WERI-Rb-1 (cell line): ENCODE measurements at regions not wholly inside any gene's neighbourhood (a gene's known extent, or its start where the extent isn't known, plus 50 kb on each side); places are given as distances from the start of the nearest gene placed in this dataset.
A peak's percentile ranks its signal among the peaks of the same experiment; 100 is the strongest.

Experiments
- DNase-seq: peaks from one replicate; pipeline ENCODE4 v3.0.0-alpha.2; 2020
- H3K27ac ChIP-seq: fragments of 250-450 bp; sonication (Bioruptor Pico); 2 replicates; pipeline ENCODE4 v1.5.1; 2020; ENCODE audit warnings: mild to moderate bottlenecking, moderate library complexity
- H3K27me3 ChIP-seq: fragments of 250-450 bp; sonication (Bioruptor Pico); 2 replicates; pipeline ENCODE4 v1.5.1; 2021; ENCODE audit warnings: mild to moderate bottlenecking, low read depth, moderate library complexity; ENCODE audit not compliant: insufficient read depth, severe bottlenecking
- H3K36me3 ChIP-seq: fragments of 250-450 bp; sonication (Bioruptor Pico); 2 replicates; pipeline ENCODE4 v1.5.1; 2020; ENCODE audit warnings: mild to moderate bottlenecking, moderate library complexity
- H3K4me3 ChIP-seq: 2 replicates; pipeline ENCODE4 v1.5.1; 2011; ENCODE audit warnings: low read depth, mild to moderate bottlenecking, control low read depth, low read length
- H3K9me3 ChIP-seq: fragments of 250-450 bp; sonication (Bioruptor Pico); 2 replicates; pipeline ENCODE4 v1.5.1; 2021; ENCODE audit warnings: mild to moderate bottlenecking, moderate library complexity; ENCODE audit not compliant: severe bottlenecking
- TF ChIP-seq, protein P1 (sequence below): IDR thresholded peaks from 2 replicates; pipeline ENCODE4 v1.5.1; 2011; ENCODE audit warnings: low read depth, mild to moderate bottlenecking, control low read depth, inconsistent platforms, low read length

DNA sequence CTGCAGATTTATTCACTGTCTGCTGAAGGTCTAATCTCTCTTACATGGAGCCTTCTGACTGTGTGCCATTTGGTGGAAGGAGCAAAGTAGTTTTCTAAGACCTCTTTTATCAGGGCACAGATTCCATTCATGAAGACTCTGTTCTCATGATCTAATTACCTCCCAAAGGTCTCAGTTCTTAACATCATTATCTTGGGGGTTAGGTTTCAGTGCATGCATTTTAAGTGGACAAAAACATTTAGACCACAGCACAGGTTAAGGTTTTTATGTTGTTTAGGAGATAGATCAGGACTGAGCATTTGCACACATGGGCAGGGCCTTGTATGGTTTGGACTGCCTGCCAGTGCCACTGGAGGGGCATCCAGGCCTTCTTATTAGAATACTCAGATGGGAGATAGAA is 746.1 kb downstream of the C12orf50 start:
- peak; percentile 7 for DNase-seq
- Histone ChIP-seq H3K9me3 (peaks cover 3% of the 10 kb centered on the region), H3K36me3 (no peaks in the 10 kb centered on the region), H3K27me3 (no peaks in the 10 kb centered on the region), H3K4me3 (no peak overlapping the region), H3K27ac (no peak overlapping the region)
- TF ChIP-seq, protein P1, sequence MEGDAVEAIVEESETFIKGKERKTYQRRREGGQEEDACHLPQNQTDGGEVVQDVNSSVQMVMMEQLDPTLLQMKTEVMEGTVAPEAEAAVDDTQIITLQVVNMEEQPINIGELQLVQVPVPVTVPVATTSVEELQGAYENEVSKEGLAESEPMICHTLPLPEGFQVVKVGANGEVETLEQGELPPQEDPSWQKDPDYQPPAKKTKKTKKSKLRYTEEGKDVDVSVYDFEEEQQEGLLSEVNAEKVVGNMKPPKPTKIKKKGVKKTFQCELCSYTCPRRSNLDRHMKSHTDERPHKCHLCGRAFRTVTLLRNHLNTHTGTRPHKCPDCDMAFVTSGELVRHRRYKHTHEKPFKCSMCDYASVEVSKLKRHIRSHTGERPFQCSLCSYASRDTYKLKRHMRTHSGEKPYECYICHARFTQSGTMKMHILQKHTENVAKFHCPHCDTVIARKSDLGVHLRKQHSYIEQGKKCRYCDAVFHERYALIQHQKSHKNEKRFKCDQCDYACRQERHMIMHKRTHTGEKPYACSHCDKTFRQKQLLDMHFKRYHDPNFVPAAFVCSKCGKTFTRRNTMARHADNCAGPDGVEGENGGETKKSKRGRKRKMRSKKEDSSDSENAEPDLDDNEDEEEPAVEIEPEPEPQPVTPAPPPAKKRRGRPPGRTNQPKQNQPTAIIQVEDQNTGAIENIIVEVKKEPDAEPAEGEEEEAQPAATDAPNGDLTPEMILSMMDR, result no peak

DNA sequence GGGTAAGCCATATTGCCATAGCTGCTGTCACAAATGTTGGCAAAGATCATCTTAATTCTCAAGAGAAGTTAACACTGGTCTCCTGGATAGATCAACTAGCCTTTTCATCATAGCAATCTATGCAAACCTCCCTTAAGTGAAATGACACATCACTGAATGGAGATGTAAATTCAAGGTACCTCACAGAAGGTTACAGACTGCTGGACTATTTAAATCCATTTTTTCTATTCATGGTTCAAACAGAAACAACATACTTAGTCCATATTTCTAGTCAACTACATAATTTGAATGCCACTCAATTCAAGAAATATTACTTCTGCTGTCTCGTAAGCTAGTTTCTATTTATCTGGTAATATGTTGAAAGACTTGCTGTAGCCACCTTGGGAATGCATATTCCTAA is 748.3 kb downstream of the C12orf50 start:
- peaks cover 3% of the 10 kb centered on the region for H3K9me3 ChIP-seq
- no peaks in the 10 kb centered on the region for H3K27me3 ChIP-seq
- no peak overlapping the region for H3K27ac ChIP-seq
- no peaks in the 10 kb centered on the region for H3K36me3 ChIP-seq
- DNase-seq, result no peak
- H3K4me3 ChIP-seq, result no peak overlapping the region
- TF ChIP-seq, protein P1, result no peak

DNA sequence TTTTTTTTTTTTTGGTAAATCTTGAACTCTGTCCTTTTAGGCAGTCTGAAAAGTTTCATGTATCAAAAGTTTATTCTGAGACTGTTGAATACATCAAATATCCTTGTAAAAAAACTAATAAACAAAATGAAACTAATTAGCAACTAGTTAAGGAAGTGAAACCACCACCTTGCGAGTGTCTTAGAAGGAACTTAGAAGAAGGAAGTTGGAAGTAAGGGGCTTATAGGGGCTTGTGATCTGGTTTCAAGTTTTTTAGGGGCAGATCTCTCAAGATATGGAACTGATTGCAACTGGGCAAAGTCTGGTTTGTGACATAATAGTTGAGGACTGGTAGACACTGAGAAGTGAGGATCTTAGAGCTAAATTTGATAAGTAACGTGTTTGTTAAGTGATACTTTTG is 748.8 kb downstream of the C12orf50 start:
- DNase-seq, result no peak
- no peaks in the 10 kb centered on the region for H3K36me3 ChIP-seq
- peaks cover 3% of the 10 kb centered on the region for H3K9me3 ChIP-seq
- H3K27ac ChIP-seq, result no peak overlapping the region
- TF ChIP-seq, protein P1, result no peak
- no peak overlapping the region for H3K4me3 ChIP-seq
- H3K27me3 ChIP-seq, result no peaks in the 10 kb centered on the region

DNA sequence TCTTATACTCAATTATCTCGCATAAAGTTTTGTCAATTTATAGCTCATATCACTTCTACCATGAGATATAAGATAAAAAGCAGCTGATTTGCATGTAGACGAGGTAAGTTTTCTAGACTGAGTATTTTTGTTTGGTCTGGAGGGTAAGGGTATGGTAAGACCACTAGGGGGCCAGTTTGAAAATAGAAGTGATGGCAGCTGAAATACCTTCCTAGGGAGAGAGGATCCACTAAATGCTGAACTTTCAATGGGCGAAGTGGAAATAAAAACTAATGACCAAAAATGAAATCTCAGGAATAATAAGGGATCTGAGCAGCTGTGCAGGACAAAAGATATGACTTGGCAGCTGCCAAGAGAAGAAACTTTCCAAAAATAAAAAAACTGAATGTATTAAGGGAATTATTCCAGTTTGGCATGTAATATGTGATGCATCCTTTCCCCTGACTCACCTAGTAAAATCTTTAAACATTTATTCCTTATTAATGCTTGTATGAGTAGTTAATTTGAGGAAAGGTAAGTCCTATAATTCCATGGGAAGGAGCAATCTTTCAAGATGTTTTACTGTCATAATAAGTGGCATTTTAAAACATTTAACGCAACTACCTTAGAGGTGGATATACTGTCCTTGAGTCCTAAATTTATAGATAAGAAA is 754.5 kb downstream of the C12orf50 start:
- peak; percentile 9 for DNase-seq

DNA sequence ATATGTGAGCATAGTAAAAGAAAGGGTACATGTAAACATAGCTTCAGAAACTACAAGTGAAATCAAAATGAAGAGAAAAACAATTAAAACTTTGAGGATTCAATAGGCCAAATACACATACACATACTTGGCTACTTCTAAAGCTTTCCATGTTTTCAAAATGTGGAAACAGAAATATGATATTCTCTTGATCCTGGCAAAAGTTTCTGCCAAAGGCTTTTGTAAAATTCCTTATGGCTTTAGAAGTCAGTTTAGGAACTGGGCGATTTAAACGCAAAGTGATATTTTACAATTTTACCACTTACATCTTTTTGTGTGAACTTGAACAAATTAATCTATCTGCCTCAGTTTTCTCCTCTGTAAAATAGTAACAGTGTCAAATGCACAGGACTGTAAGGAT is 756.4 kb downstream of the C12orf50 start:
- H3K27ac ChIP-seq, result no peak overlapping the region
- DNase-seq, result no peak
- no peak overlapping the region for H3K4me3 ChIP-seq
- no peaks in the 10 kb centered on the region for H3K36me3 ChIP-seq
- TF ChIP-seq, protein P1, result no peak
- H3K27me3 ChIP-seq, result no peaks in the 10 kb centered on the region
- H3K9me3 ChIP-seq, result no peaks in the 10 kb centered on the region

More for the DNA sequence above, 754.5 kb downstream of the C12orf50 start:
- Histone ChIP-seq H3K36me3 (no peaks in the 10 kb centered on the region), H3K4me3 (no peak overlapping the region), H3K27ac (no peak overlapping the region), H3K27me3 (no peaks in the 10 kb centered on the region), H3K9me3 (no peaks in the 10 kb centered on the region)
- TF ChIP-seq, protein P1, result peak; percentile 53

DNA sequence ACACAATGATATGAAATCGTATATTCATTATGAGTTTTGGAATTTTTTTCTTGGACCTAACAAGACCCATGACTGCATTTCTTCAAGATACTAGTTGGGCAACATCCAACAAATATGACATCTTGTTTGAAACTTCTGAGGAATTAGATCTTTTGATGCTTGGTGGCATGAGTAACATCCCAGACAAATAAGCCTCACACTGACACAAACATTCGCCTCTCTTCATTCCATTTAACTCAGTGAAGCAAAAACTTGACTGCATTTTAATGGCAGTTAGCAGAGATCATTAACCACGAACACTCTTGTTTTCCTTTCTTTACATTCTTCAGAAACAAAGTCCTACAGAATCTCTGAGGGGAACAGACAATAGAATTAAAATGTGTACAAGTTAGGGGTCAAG is 758.3 kb downstream of the C12orf50 start:
- no peak for DNase-seq
- Histone ChIP-seq H3K27ac (no peak overlapping the region), H3K4me3 (no peak overlapping the region)

More for the DNA sequence above, 758.3 kb downstream of the C12orf50 start:
- TF ChIP-seq, protein P1, result no peak
- H3K27me3 ChIP-seq, result no peaks in the 10 kb centered on the region
- no peaks in the 10 kb centered on the region for H3K9me3 ChIP-seq
- no peaks in the 10 kb centered on the region for H3K36me3 ChIP-seq
